HCEC 1CT (cell line): ENCODE measurements at regions not wholly inside any gene's neighbourhood (a gene's known extent, or its start where the extent isn't known, plus 50 kb on each side); places are given as distances from the start of the nearest gene placed in this dataset.

Source experiments
- DNase-seq: peaks from one replicate; pipeline ENCODE4 v3.0.0-alpha.2; 2017

- DNase-seq, result no peak
These were observed 229.5 kb upstream of the ADARB2 start for GRCh38 chr10:1966712-1967376.

- no peak for DNase-seq
These were observed 227.2 kb upstream of the ADARB2 start for GRCh38 chr10:1964476-1964875.

- DNase-seq, result no peak
These were observed 226.0 kb upstream of the ADARB2 start for GRCh38 chr10:1963341-1963740.

- DNase-seq, result no peak
These were observed 224.7 kb upstream of the ADARB2 start for GRCh38 chr10:1961989-1962388.

- DNase-seq, result no peak
These were observed 223.7 kb upstream of the ADARB2 start for GRCh38 chr10:1960982-1961381.

- DNase-seq, result no peak
These were observed 219.7 kb upstream of the ADARB2 start for GRCh38 chr10:1957057-1957456.

GRCh38 chr10:1954300-1954699, 217.0 kb upstream of the ADARB2 start:
- no peak for DNase-seq

GRCh38 chr10:1952126-1953095, 215.1 kb upstream of the ADARB2 start:
- no peak for DNase-seq

- DNase-seq, result no peak
These were observed 213.6 kb upstream of the ADARB2 start for GRCh38 chr10:1950803-1951495.

- no peak for DNase-seq
These were observed 210.2 kb upstream of the ADARB2 start for GRCh38 chr10:1947464-1948003.

- no peak for DNase-seq
These were observed 207.2 kb upstream of the ADARB2 start for GRCh38 chr10:1944487-1944886.

- no peak for DNase-seq
These were observed 205.2 kb upstream of the ADARB2 start for GRCh38 chr10:1942478-1942877.

GRCh38 chr10:1939016-1939415, 201.7 kb upstream of the ADARB2 start:
- DNase-seq, result no peak

GRCh38 chr10:1938317-1938716, 201.0 kb upstream of the ADARB2 start:
- no peak for DNase-seq

- no peak for DNase-seq
These were observed 198.6 kb upstream of the ADARB2 start for GRCh38 chr10:1935912-1936311.

GRCh38 chr10:1933215-1933614, 195.9 kb upstream of the ADARB2 start:
- no peak for DNase-seq

- DNase-seq, result no peak
These were observed 195.4 kb upstream of the ADARB2 start for GRCh38 chr10:1932692-1933094.

GRCh38 chr10:1928606-1929005, 191.3 kb upstream of the ADARB2 start:
- DNase-seq, result no peak

- no peak for DNase-seq
These were observed 186.7 kb upstream of the ADARB2 start for GRCh38 chr10:1923998-1924397.

GRCh38 chr10:1923586-1923985, 186.3 kb upstream of the ADARB2 start:
- DNase-seq, result no peak

- no peak for DNase-seq
These were observed 183.6 kb upstream of the ADARB2 start for GRCh38 chr10:1920941-1921340.

- DNase-seq, result no peak
These were observed 182.8 kb upstream of the ADARB2 start for GRCh38 chr10:1920127-1920526.

- no peak for DNase-seq
These were observed 174.4 kb upstream of the ADARB2 start for GRCh38 chr10:1911771-1912170.
